HG02763 (cell line): ENCODE measurements at regions not wholly inside any gene's neighbourhood (a gene's known extent, or its start where the extent isn't known, plus 50 kb on each side); places are given as distances from the start of the nearest gene placed in this dataset.

Experiments
- ATAC-seq: cut with Tn5 transposase; IDR thresholded peaks from one replicate; pipeline ENCODE4 v1.9.1; 2021; ENCODE audit warnings: mild to moderate bottlenecking, moderate library complexity; ENCODE audit not compliant: unreplicated experiment

- ATAC-seq, result no peak
These were observed 49.9 kb upstream of the ATP2B2 start for GRCh38 chr3:10555263-10555662.

- no peak for ATAC-seq
These were observed 50.9 kb upstream of the ATP2B2 start for GRCh38 chr3:10556312-10556711.

- no peak for ATAC-seq
These were observed 51.9 kb upstream of the ATP2B2 start for GRCh38 chr3:10557250-10557649.

- ATAC-seq, result no peak
These were observed 52.5 kb upstream of the ATP2B2 start for GRCh38 chr3:10557781-10558373.

GRCh38 chr3:10558736-10559135, 53.4 kb upstream of the ATP2B2 start:
- no peak for ATAC-seq

GRCh38 chr3:10560060-10560861, 54.9 kb upstream of the ATP2B2 start:
- no peak for ATAC-seq

- no peak for ATAC-seq
These were observed 56.0 kb upstream of the ATP2B2 start for GRCh38 chr3:10561162-10561945.

GRCh38 chr3:10561946-10562560, 56.7 kb upstream of the ATP2B2 start:
- no peak for ATAC-seq

GRCh38 chr3:10563396-10563795, 58.0 kb upstream of the ATP2B2 start:
- ATAC-seq, result peak; percentile 64

- no peak for ATAC-seq
These were observed 60.4 kb upstream of the ATP2B2 start for GRCh38 chr3:10565814-10566213.

GRCh38 chr3:10566451-10566850, 61.1 kb upstream of the ATP2B2 start:
- no peak for ATAC-seq

- no peak for ATAC-seq
These were observed 63.2 kb upstream of the ATP2B2 start for GRCh38 chr3:10568549-10568948.

- no peak for ATAC-seq
These were observed 65.0 kb upstream of the ATP2B2 start for GRCh38 chr3:10570196-10570946.

- ATAC-seq, result no peak
These were observed 68.8 kb upstream of the ATP2B2 start for GRCh38 chr3:10574101-10574620.

- no peak for ATAC-seq
These were observed 70.3 kb upstream of the ATP2B2 start for GRCh38 chr3:10575601-10576160.

GRCh38 chr3:10577486-10577885, 72.1 kb upstream of the ATP2B2 start:
- no peak for ATAC-seq

- ATAC-seq, result no peak
These were observed 75.0 kb upstream of the ATP2B2 start for GRCh38 chr3:10580426-10580825.

GRCh38 chr3:10581251-10581650, 75.9 kb upstream of the ATP2B2 start:
- no peak for ATAC-seq

- ATAC-seq, result no peak
These were observed 76.3 kb upstream of the ATP2B2 start for GRCh38 chr3:10581716-10582115.

- no peak for ATAC-seq
These were observed 77.3 kb upstream of the ATP2B2 start for GRCh38 chr3:10582733-10583132.
